B cell (primary cell): ENCODE measurements at regions not wholly inside any gene's neighbourhood (a gene's known extent, or its start where the extent isn't known, plus 50 kb on each side); places are given as distances from the start of the nearest gene placed in this dataset.

ENCODE experiments used
- CTCF ChIP-seq: fragments of 200-600 bp; IDR thresholded peaks from one replicate; pipeline ENCODE4 v1.8.0; 2022; ENCODE audit warnings: antibody characterized with exemption, mild to moderate bottlenecking
- EZH2 ChIP-seq: IDR thresholded peaks from 2 replicates; pipeline ENCODE4 v1.6.1; 2012; ENCODE audit warnings: borderline replicate concordance, low read depth, mild to moderate bottlenecking, moderate library complexity, low read length; ENCODE audit not compliant: insufficient read depth, poor library complexity, severe bottlenecking

- TF ChIP-seq EZH2 (no peak), CTCF (no peak)
Measured at GRCh38 chr5:158212237-158212636, 353.3 kb upstream of the CLINT1 start.
